ENCODE measurements at regions not wholly inside any gene's neighbourhood (a gene's known extent, or its start where the extent isn't known, plus 50 kb on each side); places are given as distances from the start of the nearest gene placed in this dataset.

GRCh38 chr4:14446904-14447303, 555.4 kb upstream of the CPEB2 start:
- no peak for DNase-seq (ENCODE audit: low spot score)

- DNase-seq (ENCODE audit: low spot score), result no peak
Observed at GRCh38 chr4:14449308-14449707, 553.0 kb upstream of the CPEB2 start.

GRCh38 chr4:14452001-14452400, 550.3 kb upstream of the CPEB2 start:
- DNase-seq (ENCODE audit: low spot score), result no peak

GRCh38 chr4:14452764-14453163, 549.5 kb upstream of the CPEB2 start:
- no peak for DNase-seq (ENCODE audit: low spot score)

- DNase-seq (ENCODE audit: low spot score), result no peak
Observed at GRCh38 chr4:14458463-14458862, 543.8 kb upstream of the CPEB2 start.

GRCh38 chr4:14465057-14465456, 537.2 kb upstream of the CPEB2 start:
- no peak for DNase-seq (ENCODE audit: low spot score)

GRCh38 chr4:14465507-14465906, 536.8 kb upstream of the CPEB2 start:
- DNase-seq (ENCODE audit: low spot score), result no peak

- no peak for DNase-seq (ENCODE audit: low spot score)
Observed at GRCh38 chr4:14478504-14478903, 523.8 kb upstream of the CPEB2 start.

GRCh38 chr4:14496408-14496807, 505.9 kb upstream of the CPEB2 start:
- no peak for DNase-seq (ENCODE audit: low spot score)

GRCh38 chr4:14496969-14497368, 505.3 kb upstream of the CPEB2 start:
- no peak for DNase-seq (ENCODE audit: low spot score)

GRCh38 chr4:14504162-14504561, 498.1 kb upstream of the CPEB2 start:
- no peak for DNase-seq (ENCODE audit: low spot score)

GRCh38 chr4:14513471-14513870, 488.8 kb upstream of the CPEB2 start:
- no peak for DNase-seq (ENCODE audit: low spot score)

- DNase-seq (ENCODE audit: low spot score), result no peak
Observed at GRCh38 chr4:14515556-14515955, 486.7 kb upstream of the CPEB2 start.

GRCh38 chr4:14518136-14518535, 484.1 kb upstream of the CPEB2 start:
- no peak for DNase-seq (ENCODE audit: low spot score)

- DNase-seq (ENCODE audit: low spot score), result no peak
Observed at GRCh38 chr4:14520171-14520570, 482.1 kb upstream of the CPEB2 start.

- no peak for DNase-seq (ENCODE audit: low spot score)
Observed at GRCh38 chr4:14524276-14524675, 478.0 kb upstream of the CPEB2 start.

GRCh38 chr4:14528918-14529317, 473.4 kb upstream of the CPEB2 start:
- no peak for DNase-seq (ENCODE audit: low spot score)

GRCh38 chr4:14529653-14530052, 472.6 kb upstream of the CPEB2 start:
- peak; percentile 27 for DNase-seq (ENCODE audit: low spot score)

- no peak for DNase-seq (ENCODE audit: low spot score)
Observed at GRCh38 chr4:14532436-14532835, 469.8 kb upstream of the CPEB2 start.

GRCh38 chr4:14539246-14539645, 463.0 kb upstream of the CPEB2 start:
- DNase-seq (ENCODE audit: low spot score), result no peak

- DNase-seq (ENCODE audit: low spot score), result no peak
Observed at GRCh38 chr4:14545163-14545562, 457.1 kb upstream of the CPEB2 start.

- no peak for DNase-seq (ENCODE audit: low spot score)
Observed at GRCh38 chr4:14545807-14546206, 456.5 kb upstream of the CPEB2 start.

GRCh38 chr4:14552119-14552518, 450.2 kb upstream of the CPEB2 start:
- DNase-seq (ENCODE audit: low spot score), result no peak

- no peak for DNase-seq (ENCODE audit: low spot score)
Observed at GRCh38 chr4:14559646-14560045, 442.6 kb upstream of the CPEB2 start.

- DNase-seq (ENCODE audit: low spot score), result no peak
Observed at GRCh38 chr4:14560577-14560976, 441.7 kb upstream of the CPEB2 start.
